Embryonic facial prominence (tissue), 1 donor: ENCODE measurements at regions not wholly inside any gene's neighbourhood (a gene's known extent, or its start where the extent isn't known, plus 50 kb on each side); places are given as distances from the start of the nearest gene placed in this dataset.

ENCODE experiments used
- DNase-seq: peaks from one replicate; pipeline ENCODE4 v3.0.0-alpha.2; 2016; ENCODE audit errors: extremely low spot score

- no peak for DNase-seq
Measured at GRCh38 chr1:238214449-238214848, 323.7 kb upstream of the ZP4 start.

GRCh38 chr1:238205045-238205662, 314.4 kb upstream of the ZP4 start:
- DNase-seq = no peak

DNA sequence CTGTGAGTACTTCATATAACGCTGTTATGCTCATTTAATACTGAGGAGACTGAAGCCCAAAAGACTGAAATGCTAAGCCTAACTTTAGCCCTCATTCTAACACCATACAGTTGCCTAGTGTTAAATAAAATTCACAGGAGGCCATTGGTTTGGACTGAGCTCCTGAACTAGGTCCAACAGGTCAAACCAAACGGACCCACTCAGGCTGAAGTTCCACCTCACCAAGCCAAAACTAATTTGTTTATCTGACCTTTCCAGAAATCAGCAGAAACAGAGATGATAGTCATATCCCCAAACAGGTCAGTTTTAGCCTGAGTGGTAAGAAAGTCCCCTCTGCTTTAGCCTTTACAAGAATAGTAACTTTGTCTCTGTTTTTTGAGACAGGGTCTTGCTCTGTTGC, 311.3 kb upstream of the ZP4 start:
- DNase-seq = no peak

DNA sequence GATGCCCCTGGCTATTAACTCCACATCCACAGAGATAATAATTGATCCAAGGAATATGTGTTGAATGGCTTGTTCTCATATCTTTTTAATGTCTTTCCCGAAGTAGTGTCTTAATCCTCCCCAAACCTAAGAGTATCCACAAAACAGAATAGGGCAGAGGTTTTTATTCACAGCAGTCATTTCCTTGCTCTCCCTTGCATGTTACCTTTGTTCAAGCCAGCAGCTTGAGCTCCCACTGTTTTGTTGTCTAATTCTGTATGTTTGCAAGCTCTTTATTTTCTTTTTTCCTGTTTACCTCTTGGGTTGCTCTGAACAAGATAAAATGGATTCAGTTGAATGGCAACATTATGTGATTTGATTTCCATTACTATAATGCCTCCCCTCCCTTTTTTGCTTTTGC, 308.6 kb upstream of the ZP4 start:
- no peak for DNase-seq

GRCh38 chr1:238196516-238196915, 305.8 kb upstream of the ZP4 start:
- no peak for DNase-seq

DNA sequence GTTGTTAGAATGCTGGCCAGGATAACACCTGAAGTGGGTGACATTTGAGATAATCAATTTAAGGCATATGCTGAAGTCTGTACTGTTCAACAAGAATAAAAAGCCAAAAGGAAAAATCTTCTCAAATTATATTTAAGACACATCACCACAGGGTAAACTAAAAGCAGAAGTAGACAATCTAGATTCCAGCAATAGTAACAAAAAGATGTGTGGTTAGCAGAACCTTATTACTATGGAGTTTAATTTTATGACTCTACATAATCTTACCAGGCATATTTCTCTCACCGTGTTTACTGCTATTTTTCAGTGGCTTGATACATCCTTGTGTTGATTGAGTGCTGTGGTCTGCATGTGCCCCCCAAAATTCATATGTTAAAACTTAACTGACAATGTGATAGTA, 300.4 kb upstream of the ZP4 start:
- no peak for DNase-seq

GRCh38 chr1:238187575-238187949, 296.8 kb upstream of the ZP4 start:
- no peak for DNase-seq

DNA sequence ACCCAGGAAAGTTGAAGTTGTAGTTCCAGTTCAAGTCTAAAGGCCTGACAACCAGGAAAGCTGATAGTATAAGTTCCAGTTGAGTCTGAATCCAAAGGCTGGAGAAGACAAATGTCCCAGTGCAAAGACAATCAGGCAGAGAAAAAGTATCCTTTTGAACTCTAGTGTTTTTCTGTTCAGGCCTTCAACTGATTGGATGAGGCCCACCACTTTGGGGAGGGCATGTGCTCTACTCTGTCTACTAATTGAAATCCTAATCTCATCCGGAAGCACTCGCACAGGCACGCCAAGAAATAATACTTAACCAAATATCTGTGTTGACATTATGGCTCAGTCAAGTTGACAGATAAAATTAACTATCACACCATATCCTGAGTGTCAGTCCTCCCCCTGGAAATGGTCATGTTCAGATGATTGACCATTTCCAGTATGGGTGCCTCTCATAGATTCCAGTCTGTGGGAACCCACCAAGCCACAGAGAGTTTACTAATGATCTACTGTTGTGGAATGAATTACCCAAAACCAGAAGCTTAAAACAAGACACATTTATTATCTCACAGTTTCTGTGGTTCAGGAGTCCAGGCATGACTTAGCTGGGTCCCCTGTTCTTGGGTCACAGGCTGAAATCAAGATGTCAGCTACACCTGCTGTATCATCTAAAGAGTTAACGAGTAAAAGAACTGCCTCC, 296.3 kb upstream of the ZP4 start:
- DNase-seq = no peak

GRCh38 chr1:238177960-238178645, 287.4 kb upstream of the ZP4 start:
- no peak for DNase-seq

- DNase-seq = no peak
Measured at GRCh38 chr1:238177351-238177750, 286.6 kb upstream of the ZP4 start.

- no peak for DNase-seq
Measured at GRCh38 chr1:238176441-238176840, 285.7 kb upstream of the ZP4 start.

DNA sequence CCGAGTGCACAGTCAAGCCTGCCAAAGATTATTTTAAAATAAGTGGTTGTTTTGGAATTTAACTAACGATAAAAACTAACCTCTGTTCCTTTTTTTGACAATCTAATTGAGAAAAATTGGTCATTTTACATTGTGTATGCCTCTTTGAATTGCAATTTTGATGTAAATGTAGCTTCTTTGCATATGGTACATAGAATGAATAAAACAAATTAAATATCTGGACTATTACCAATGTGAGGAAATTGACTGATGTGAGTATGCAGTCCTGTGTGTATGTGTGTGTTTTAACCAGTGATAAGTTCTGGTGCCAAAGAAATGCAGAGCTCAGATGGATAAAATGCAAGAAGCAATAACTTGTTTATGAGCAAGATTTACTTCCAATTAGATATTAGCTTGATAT, 281.3 kb upstream of the ZP4 start:
- DNase-seq = no peak

DNA sequence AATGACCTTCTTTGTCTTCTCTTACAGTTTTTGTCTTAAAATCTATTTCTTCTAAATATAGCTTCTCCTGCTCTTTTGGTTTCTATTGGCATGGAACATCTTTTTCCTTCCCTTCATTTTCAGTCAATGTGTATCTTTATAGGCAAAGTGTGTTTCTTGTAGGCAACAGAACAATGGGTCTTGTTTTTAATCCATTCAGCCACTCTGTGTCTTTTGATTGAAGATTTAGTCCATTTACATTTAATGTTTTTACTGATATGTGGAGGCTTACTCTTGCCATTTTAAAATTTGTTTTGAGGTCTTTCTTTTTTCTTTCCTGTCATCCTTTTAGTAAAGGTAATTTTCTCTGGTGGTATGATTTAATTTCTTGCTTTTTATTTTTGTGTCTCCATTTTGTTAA, 271.2 kb upstream of the ZP4 start:
- DNase-seq = no peak

DNA sequence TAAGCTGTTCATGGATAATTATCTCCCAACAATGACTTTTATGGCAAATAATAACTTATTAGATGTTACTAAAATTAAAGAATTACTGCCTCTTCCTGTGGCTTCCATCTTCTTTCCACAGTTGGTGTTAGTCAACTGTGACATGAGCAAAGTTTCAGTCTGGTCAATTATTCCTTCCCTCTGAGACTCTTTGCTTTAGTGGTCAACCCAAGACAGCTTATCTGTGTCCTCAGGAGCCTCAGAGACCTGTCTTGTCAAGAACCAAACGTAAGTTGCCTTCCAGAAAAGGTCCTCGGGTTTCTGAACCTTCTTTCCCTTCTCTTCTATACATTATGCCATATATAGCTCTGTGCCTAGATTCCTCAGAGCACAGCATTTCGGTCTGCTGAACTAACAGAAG, 263.2 kb upstream of the ZP4 start:
- no peak for DNase-seq

DNA sequence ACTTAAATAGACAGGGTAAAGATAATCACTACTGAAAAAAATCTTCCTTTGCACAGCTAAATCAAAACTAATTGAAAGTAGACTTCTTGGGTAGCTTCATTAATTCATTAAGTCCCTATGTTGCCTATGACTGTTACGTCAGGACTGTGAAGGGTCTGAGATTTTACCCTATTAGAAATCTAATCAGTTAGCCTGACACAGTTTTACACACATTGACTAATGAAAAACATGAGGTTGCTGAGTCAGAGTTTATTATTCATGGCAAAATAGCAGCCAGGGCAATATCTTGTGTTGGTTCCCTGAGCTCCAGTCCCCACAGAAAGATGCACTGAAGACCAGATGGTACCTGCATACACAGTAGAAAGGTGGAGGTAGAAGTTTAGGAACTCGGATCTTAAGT, 262.5 kb upstream of the ZP4 start:
- DNase-seq = no peak

DNA sequence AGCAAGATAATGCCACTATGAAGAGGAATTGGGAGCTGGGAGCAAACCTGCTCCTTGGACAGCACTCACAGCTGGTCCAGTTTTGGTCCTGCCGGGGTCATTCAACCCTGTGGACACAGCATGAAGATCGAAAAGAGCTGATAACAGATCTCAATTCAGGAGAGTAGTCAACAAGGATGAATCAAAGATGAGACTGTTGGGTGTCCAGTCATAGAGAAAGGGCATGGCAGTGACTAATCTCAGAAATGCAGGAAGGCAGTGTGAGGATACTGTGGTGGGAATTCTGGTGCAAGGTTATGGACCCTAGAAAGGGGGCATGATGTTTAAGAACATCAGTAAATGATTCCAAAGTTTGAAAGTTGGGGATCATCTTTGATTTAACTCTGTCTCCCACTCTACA, 261.4 kb upstream of the ZP4 start:
- no peak for DNase-seq

- DNase-seq = no peak
Measured at GRCh38 chr1:238143038-238143437, 252.3 kb upstream of the ZP4 start.

DNA sequence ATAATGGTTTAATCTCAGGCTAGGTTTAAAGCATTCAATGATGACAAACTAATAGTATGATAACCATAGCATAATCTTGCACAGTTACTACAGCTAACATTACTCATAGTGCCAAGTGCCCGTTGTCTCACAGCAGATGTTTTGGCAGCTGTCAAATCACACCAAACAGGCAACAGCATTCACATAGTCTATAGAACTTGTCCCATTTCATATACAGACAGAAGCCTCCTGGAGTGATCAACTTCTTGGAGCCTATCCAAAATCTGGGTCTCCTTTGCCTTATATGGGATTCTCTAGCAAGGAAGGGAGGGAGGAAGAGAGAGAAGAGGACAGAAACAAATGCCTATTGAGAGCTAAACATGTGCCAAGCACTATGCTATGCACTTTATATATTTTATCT, 250.6 kb upstream of the ZP4 start:
- no peak for DNase-seq

DNA sequence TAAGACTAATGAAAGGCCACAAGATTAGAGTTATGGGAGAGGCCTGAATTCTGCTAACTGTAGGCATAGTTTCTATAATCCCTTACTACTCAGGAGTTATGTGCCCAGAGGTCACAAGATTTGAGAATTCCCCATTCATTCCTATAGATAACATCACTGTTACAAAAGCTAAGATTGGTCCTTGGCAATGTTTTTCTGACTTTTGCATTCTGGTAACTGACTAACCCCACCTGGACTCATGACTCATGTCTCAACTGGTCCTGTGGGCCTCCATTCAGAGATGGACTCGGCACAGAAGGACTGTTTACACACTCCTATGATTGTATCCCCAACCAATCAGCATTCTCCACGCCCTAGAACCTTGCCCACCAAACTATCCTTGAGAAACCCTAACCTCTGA, 249.0 kb upstream of the ZP4 start:
- no peak for DNase-seq

GRCh38 chr1:238138059-238138626, 247.4 kb upstream of the ZP4 start:
- no peak for DNase-seq

- DNase-seq = no peak
Measured at GRCh38 chr1:238135708-238136664, 245.3 kb upstream of the ZP4 start.

- DNase-seq = no peak
Measured at GRCh38 chr1:238129677-238130076, 239.0 kb upstream of the ZP4 start.
